Calu3 (cell line): ENCODE measurements at regions not wholly inside any gene's neighbourhood (a gene's known extent, or its start where the extent isn't known, plus 50 kb on each side); places are given as distances from the start of the nearest gene placed in this dataset.

Source experiments
- BruUV-seq: library from RNA; stranded (reverse); fragments of 400-500 nt; replicated peaks from 2 replicates; lab custom pipeline; 2021; lab: Mats Ljungman, UMichigan
- CTCF ChIA-PET: fragments of 300-600 bp; sonication (Branson Sonifier 250); formaldehyde crosslinking; loops from one replicate; lab custom pipeline; 2022; ENCODE audit warnings: antibody characterized with exemption; lab: Charles Lee
- DNase-seq: peaks from one replicate; pipeline ENCODE4 v3.0.0; 2022
- H3K27ac Mint-ChIP-seq: one replicate; pipeline ENCODE4 v1.8.0; 2022; ENCODE audit warnings: mixed read lengths; ENCODE audit not compliant: unreplicated experiment
- H3K27me3 Mint-ChIP-seq: one replicate; pipeline ENCODE4 v1.8.0; 2022; ENCODE audit warnings: mixed read lengths; ENCODE audit not compliant: unreplicated experiment
- H3K36me3 Mint-ChIP-seq: one replicate; pipeline ENCODE4 v1.8.0; 2022; ENCODE audit warnings: mild to moderate bottlenecking, moderate library complexity, mixed read lengths; ENCODE audit not compliant: insufficient read depth, unreplicated experiment
- H3K4me1 Mint-ChIP-seq: one replicate; pipeline ENCODE4 v1.8.0; 2022; ENCODE audit warnings: mild to moderate bottlenecking, low read depth, mixed read lengths; ENCODE audit not compliant: unreplicated experiment
- H3K4me3 Mint-ChIP-seq: one replicate; pipeline ENCODE4 v1.8.0; 2022; ENCODE audit warnings: mild to moderate bottlenecking, low read depth, moderate library complexity, mixed read lengths; ENCODE audit not compliant: unreplicated experiment
- H3K9me3 Mint-ChIP-seq: one replicate; pipeline ENCODE4 v1.8.0; 2022; ENCODE audit warnings: low read depth, mixed read lengths; ENCODE audit not compliant: unreplicated experiment
- CTCF ChIP-seq: fragments of 200-600 bp; IDR thresholded peaks from one replicate; pipeline ENCODE4 v1.8.0; 2022; ENCODE audit warnings: antibody characterized with exemption; ENCODE audit not compliant: unreplicated experiment
- intact Hi-C: fragments of 100-400 bp; cut with micrococcal nuclease; formaldehyde crosslinking; loops from one replicate; pipeline ENCODE4 v1.10.0; 2022; ENCODE audit not compliant: unreplicated experiment

GRCh38 chr10:69731698-69732097 is 70.0 kb upstream of the COL13A1 start:
- DNase-seq = no peak
- no peak overlapping the region for H3K27ac Mint-ChIP-seq
- no peaks in the 10 kb centered on the region for H3K9me3 Mint-ChIP-seq
- H3K36me3 Mint-ChIP-seq = no peaks in the 10 kb centered on the region
- no peaks in the 10 kb centered on the region for H3K4me1 Mint-ChIP-seq
- no peak for TF ChIP-seq CTCF
- H3K4me3 Mint-ChIP-seq = no peak overlapping the region
- intact Hi-C loops = no loop called here
- peaks cover 44% of the 10 kb centered on the region for H3K27me3 Mint-ChIP-seq
- CTCF ChIA-PET = interaction anchor here (0.7 kb wide), 1 partner anchor 313 kb away, joined by 3 read pairs; no protein-coding TSS in a partner anchor
- BruUV-seq = no TSS peak

GRCh38 chr10:69732147-69732825 is 69.4 kb upstream of the COL13A1 start:
- intact Hi-C loops = no loop called here
- Mint-ChIP-seq H3K4me1 (no peaks in the 10 kb centered on the region), H3K9me3 (no peaks in the 10 kb centered on the region), H3K36me3 (no peaks in the 10 kb centered on the region), H3K4me3 (no peak overlapping the region), H3K27ac (no peak overlapping the region), H3K27me3 (peaks cover 47% of the 10 kb centered on the region)
- no peak for DNase-seq
- no TSS peak for BruUV-seq
- no peak for TF ChIP-seq CTCF
- CTCF ChIA-PET = interaction anchor here (0.7 kb wide), 1 partner anchor 71 kb away, joined by 3 read pairs; no protein-coding TSS in a partner anchor

GRCh38 chr10:69732826-69733150 is 68.9 kb upstream of the COL13A1 start:
- Mint-ChIP-seq H3K4me1 (no peaks in the 10 kb centered on the region), H3K27me3 (peaks cover 52% of the 10 kb centered on the region), H3K36me3 (no peaks in the 10 kb centered on the region), H3K9me3 (no peaks in the 10 kb centered on the region), H3K27ac (no peak overlapping the region), H3K4me3 (no peak overlapping the region)
- DNase-seq = no peak
- TF ChIP-seq CTCF = no peak
- no TSS peak for BruUV-seq
- intact Hi-C loops = no loop called here
- CTCF ChIA-PET = interaction anchor here (0.7 kb wide), 1 partner anchor 71 kb away, joined by 3 read pairs; no protein-coding TSS in a partner anchor

- TF ChIP-seq CTCF = no peak
- intact Hi-C loops = no loop called here
- Mint-ChIP-seq H3K27ac (no peak overlapping the region), H3K36me3 (no peaks in the 10 kb centered on the region), H3K4me3 (no peak overlapping the region), H3K27me3 (peaks cover 62% of the 10 kb centered on the region), H3K4me1 (no peaks in the 10 kb centered on the region), H3K9me3 (no peaks in the 10 kb centered on the region)
- CTCF ChIA-PET = interaction anchor here (0.7 kb wide), 1 partner anchor 9 kb away, joined by 3 read pairs; no protein-coding TSS in a partner anchor
- BruUV-seq = no TSS peak
- DNase-seq = no peak
Observed at GRCh38 chr10:69733791-69734261, 67.9 kb upstream of the COL13A1 start.
